Prostate gland (tissue), 2 donors: ENCODE measurements at regions not wholly inside any gene's neighbourhood (a gene's known extent, or its start where the extent isn't known, plus 50 kb on each side); places are given as distances from the start of the nearest gene placed in this dataset.

Source experiments
- DNase-seq: peaks from one replicate; pipeline ENCODE4 v3.0.0-alpha.2; 2019; ENCODE audit warnings: low spot score
- H3K27ac ChIP-seq, 2 donors: fragments of 200-600 bp; sonication (generic); 2 replicates each; pipeline ENCODE4 v1.5.1; 2017 to 2019
- H3K27me3 ChIP-seq: fragments of 200-600 bp; sonication (generic); replicated peaks from 2 replicates; pipeline ENCODE4 v1.5.1; 2019; ENCODE audit not compliant: insufficient read depth
- H3K36me3 ChIP-seq, 2 donors: fragments of 200-600 bp; sonication (generic); 1 replicate in 1 of 2; 2 replicates in 1 of 2; pipeline versions ENCODE4 v1.5.1 to v1.8.1; 2017 to 2019
- H3K4me1 ChIP-seq: fragments of 200-600 bp; sonication (generic); replicated peaks from 2 replicates; pipeline ENCODE4 v1.5.1; 2019
- H3K4me3 ChIP-seq, 2 donors: fragments of 200-600 bp; sonication (generic); 2 replicates each; pipeline ENCODE4 v1.5.1; 2017 to 2019
- H3K9me3 ChIP-seq: fragments of 200-600 bp; sonication (generic); 2 replicates; pipeline ENCODE4 v1.5.1; 2017
- POLR2A ChIP-seq: fragments of 450-650 bp; IDR thresholded peaks from one replicate; pipeline ENCODE4 v1.6.1; 2016; ENCODE audit warnings: antibody characterized with exemption, mild to moderate bottlenecking
- POLR2AphosphoS5 ChIP-seq: sonication (generic); formaldehyde crosslinking; IDR thresholded peaks from one replicate; pipeline ENCODE4 v1.6.1; 2017; ENCODE audit warnings: antibody characterized with exemption
- WGBS: methylation state at CpG from one replicate; pipeline ENCODE4 v1.1.5; 2018; 5-methylcytosine and 5-hydroxymethylcytosine counted together
- intact Hi-C: fragments of 100-400 bp; cut with DNase I; formaldehyde crosslinking; loops from one replicate; pipeline ENCODE4 v1.14.2; 2022
- TF ChIP-seq, protein P1 (sequence below), 4 experiments: fragments of 200-600 bp in 2 of 4; fragments of 450-650 bp in 2 of 4; sonication (generic) in 2 of 4; IDR thresholded peaks; 1 replicate in 3 of 4; 2 replicates in 1 of 4; pipeline ENCODE4 v1.5.1; 2016 to 2019; ENCODE audit warnings: antibody characterized with exemption in 4 of 4, mild to moderate bottlenecking in 2 of 4, moderate library complexity in 2 of 4

DNA sequence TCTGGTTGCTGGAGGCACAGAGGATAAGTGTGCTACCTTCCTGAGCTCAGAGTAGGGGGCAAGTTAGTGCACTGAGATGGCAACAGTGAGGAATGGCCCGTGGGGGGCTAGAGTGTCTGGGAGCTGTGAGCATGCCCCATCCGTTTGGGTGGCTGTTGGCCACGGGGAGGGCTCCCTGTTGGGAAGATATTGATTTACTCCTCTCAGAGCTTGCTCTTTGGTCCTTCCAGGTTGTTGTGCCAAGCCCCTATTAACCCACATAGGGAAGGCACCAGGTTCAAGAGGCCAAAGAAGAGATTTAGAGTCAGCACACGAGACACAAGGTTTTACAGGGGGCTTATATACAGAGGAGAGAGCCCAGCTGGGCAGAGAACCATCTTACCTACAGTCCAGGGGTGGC, 318.8 kb downstream of the TSN start:
- no peaks in the 10 kb centered on the region for H3K36me3 ChIP-seq
- no peaks in the 10 kb centered on the region for H3K9me3 ChIP-seq
- TF ChIP-seq, protein P1, sequence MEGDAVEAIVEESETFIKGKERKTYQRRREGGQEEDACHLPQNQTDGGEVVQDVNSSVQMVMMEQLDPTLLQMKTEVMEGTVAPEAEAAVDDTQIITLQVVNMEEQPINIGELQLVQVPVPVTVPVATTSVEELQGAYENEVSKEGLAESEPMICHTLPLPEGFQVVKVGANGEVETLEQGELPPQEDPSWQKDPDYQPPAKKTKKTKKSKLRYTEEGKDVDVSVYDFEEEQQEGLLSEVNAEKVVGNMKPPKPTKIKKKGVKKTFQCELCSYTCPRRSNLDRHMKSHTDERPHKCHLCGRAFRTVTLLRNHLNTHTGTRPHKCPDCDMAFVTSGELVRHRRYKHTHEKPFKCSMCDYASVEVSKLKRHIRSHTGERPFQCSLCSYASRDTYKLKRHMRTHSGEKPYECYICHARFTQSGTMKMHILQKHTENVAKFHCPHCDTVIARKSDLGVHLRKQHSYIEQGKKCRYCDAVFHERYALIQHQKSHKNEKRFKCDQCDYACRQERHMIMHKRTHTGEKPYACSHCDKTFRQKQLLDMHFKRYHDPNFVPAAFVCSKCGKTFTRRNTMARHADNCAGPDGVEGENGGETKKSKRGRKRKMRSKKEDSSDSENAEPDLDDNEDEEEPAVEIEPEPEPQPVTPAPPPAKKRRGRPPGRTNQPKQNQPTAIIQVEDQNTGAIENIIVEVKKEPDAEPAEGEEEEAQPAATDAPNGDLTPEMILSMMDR (IDR thresholded peaks at IDR 0.05), result no peak
- TF ChIP-seq POLR2A, result no peak
- no peak for TF ChIP-seq POLR2AphosphoS5
- no peaks in the 10 kb centered on the region for H3K4me1 ChIP-seq
- no peak overlapping the region for H3K27ac ChIP-seq
- DNase-seq, result no peak
- intact Hi-C loops, result no loop called here
- WGBS, result 80% methylated on average over 4 of the region's 4 CpGs
- H3K27me3 ChIP-seq, result no peaks in the 10 kb centered on the region
- no peak overlapping the region for H3K4me3 ChIP-seq

DNA sequence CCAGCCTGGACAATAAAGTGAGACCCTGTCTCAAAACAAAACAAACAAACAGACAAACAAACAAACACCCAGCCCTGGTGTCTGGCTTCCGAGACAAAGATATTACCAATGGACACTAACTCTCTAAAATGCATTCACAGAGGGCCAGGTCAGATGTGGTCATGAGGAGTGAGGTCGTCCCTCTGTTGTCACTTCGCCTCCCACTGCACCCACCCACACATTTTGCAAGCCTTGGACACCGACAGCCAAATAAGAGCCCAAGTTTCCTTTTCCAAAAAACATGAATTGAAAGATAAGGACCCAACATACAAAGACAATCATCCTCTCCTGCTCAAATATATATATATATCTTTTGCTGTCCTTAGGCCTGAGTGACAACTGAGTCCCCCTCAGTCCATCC, 319.9 kb downstream of the TSN start:
- WGBS, result 93% methylated on average over 4 of the region's 4 CpGs

DNA sequence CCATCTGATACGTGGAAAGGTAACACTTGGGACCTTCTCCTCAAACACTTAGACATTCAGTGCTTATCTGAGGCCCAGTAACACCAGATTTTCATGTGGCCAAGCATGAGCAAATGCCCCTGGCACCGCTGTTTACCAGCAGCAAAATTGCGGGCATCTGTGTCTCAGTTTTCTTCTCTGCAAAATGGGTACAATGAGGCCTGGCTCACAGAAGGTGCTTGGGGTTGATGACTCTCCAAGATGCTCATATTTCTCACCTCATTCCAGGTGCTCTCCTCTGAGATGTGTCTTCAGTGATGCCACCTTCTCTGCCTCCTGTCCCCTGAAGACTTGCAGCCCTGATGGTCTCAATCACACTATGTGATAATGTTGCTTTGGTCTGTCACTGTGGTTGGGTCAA, 321.7 kb downstream of the TSN start:
- no peak overlapping the region for H3K4me3 ChIP-seq
- H3K36me3 ChIP-seq, result no peaks in the 10 kb centered on the region
- no peaks in the 10 kb centered on the region for H3K4me1 ChIP-seq
- no peak for DNase-seq
- H3K27me3 ChIP-seq, result no peaks in the 10 kb centered on the region
- TF ChIP-seq, protein P1 (IDR thresholded peaks at IDR 0.05), result no peak
- no peak for TF ChIP-seq POLR2A
- 92% methylated on average over 3 of the region's 3 CpGs for WGBS
- no peak overlapping the region for H3K27ac ChIP-seq
- H3K9me3 ChIP-seq, result no peaks in the 10 kb centered on the region
- intact Hi-C loops, result no loop called here

More for the DNA sequence above, 319.9 kb downstream of the TSN start:
- Histone ChIP-seq H3K36me3 (no peaks in the 10 kb centered on the region), H3K4me3 (no peak overlapping the region), H3K27ac (no peak overlapping the region), H3K4me1 (no peaks in the 10 kb centered on the region), H3K27me3 (no peaks in the 10 kb centered on the region), H3K9me3 (no peaks in the 10 kb centered on the region)
- no peak for DNase-seq
- TF ChIP-seq, protein P1 (IDR thresholded peaks at IDR 0.05), result no peak
- intact Hi-C loops, result no loop called here

DNA sequence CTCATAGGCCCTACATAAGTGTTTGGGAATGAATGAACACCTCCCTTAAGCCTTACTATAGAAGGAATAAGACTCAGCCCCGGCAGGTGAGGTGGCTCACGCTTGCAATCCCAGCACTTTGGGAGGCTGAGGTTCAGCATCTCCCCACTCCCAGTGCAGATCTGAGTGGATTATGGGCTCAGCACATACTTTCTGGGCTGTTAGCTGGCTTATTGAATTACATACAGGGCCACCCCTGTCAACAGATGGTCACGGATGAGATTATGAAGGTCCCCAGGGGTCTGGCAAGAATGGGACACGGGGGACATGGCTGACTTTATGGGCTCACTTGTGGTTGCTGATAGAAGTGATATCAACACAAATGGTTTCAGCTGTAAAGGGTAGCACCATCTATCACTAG, 322.3 kb downstream of the TSN start:
- no peak overlapping the region for H3K4me3 ChIP-seq
- intact Hi-C loops, result no loop called here
- no peaks in the 10 kb centered on the region for H3K9me3 ChIP-seq
- no peaks in the 10 kb centered on the region for H3K36me3 ChIP-seq
- H3K27ac ChIP-seq, result no peak overlapping the region
- 88% methylated on average over 4 of the region's 4 CpGs for WGBS
- H3K4me1 ChIP-seq, result no peaks in the 10 kb centered on the region
- H3K27me3 ChIP-seq, result no peaks in the 10 kb centered on the region
- no peak for DNase-seq
- no peak for TF ChIP-seq POLR2AphosphoS5
- TF ChIP-seq, protein P1 (IDR thresholded peaks at IDR 0.05), result no peak

DNA sequence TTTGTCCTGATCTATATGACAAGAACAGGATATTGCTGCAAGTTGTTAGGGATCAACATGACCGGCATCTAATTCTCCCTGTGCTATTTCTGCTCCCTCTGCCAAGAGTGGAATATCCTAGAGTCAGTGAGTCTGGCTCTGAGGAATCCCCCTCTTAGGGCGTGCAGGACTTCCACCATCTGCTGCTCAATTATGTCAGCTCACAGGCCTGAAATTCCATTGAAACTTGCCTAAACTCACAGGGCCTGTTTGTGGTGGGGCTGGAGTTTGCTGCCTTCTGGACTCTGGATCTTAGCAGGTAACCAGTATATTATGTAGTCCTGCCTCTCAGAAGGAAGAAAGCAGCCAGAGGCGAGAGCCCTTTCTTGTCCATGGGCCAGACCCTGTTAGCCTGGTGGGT, 323.0 kb downstream of the TSN start:
- 77% methylated on average over 3 of the region's 3 CpGs for WGBS
- Histone ChIP-seq H3K27me3 (no peaks in the 10 kb centered on the region), H3K36me3 (no peaks in the 10 kb centered on the region), H3K4me1 (no peaks in the 10 kb centered on the region), H3K9me3 (no peaks in the 10 kb centered on the region), H3K27ac (no peak overlapping the region), H3K4me3 (no peak overlapping the region)
- TF ChIP-seq, protein P1 (IDR thresholded peaks at IDR 0.05), result no peak
- TF ChIP-seq POLR2A, result no peak
- no peak for TF ChIP-seq POLR2AphosphoS5
- no peak for DNase-seq
- intact Hi-C loops, result no loop called here
